H1 (cell line): ENCODE measurements at regions not wholly inside any gene's neighbourhood (a gene's known extent, or its start where the extent isn't known, plus 50 kb on each side); places are given as distances from the start of the nearest gene placed in this dataset.
A peak's percentile ranks its signal among the peaks of the same experiment; 100 is the strongest.

Experiments
- CTCF ChIA-PET: fragments of 300-600 bp; sonication (Branson Sonifier 250); formaldehyde crosslinking; loops from one replicate; lab custom pipeline; 2021; ENCODE audit not compliant: partially characterized antibody; lab: Charles Lee
- POLR2A ChIA-PET: fragments of 300-600 bp; sonication (Branson Sonifier 250); formaldehyde crosslinking; loops from one replicate; lab custom pipeline; 2021; ENCODE audit warnings: inconsistent platforms; ENCODE audit not compliant: partially characterized antibody; lab: Charles Lee
- DNase-seq, 2 experiments: peaks; one replicate each; pipeline versions ENCODE4 v3.0.0 to v3.0.0-alpha.2; 2010 to 2022; ENCODE audit warnings: low spot score in 2 of 2, low read depth in 1 of 2, mixed read lengths in 1 of 2
- FAIRE-seq: peaks from 2 replicates; lab custom pipeline; 2011; peaks lifted over from hg19 to GRCh38; lab: Jason Lieb, UNC
- H2AFZ ChIP-seq: 2 replicates; pipeline ENCODE4 v1.8.1; 2012; ENCODE audit warnings: low read length, inconsistent platforms
- H2AK5ac ChIP-seq: 2 replicates; pipeline ENCODE4 v1.6.1; 2013; ENCODE audit warnings: low read depth, low read length
- H2BK120ac ChIP-seq: replicated peaks from 2 replicates; pipeline ENCODE3; 2013; ENCODE audit warnings: low read depth, low read length, inconsistent platforms
- H2BK12ac ChIP-seq: 2 replicates; pipeline ENCODE4 v1.6.1; 2013; ENCODE audit warnings: low read depth, low read length
- H2BK15ac ChIP-seq: 2 replicates; pipeline ENCODE4 v1.6.1; 2013; ENCODE audit warnings: low read length
- H2BK20ac ChIP-seq: 2 replicates; pipeline ENCODE4 v1.6.1; 2013; ENCODE audit warnings: low read length
- H2BK5ac ChIP-seq: 2 replicates; pipeline ENCODE4 v1.6.1; 2013; ENCODE audit warnings: low read depth, low read length
- H3K14ac ChIP-seq: 2 replicates; pipeline ENCODE4 v1.6.1; 2013; ENCODE audit warnings: inconsistent platforms; ENCODE audit not compliant: insufficient read length
- H3K18ac ChIP-seq: 2 replicates; pipeline ENCODE4 v1.6.1; 2013; ENCODE audit warnings: low read length; ENCODE audit errors: extremely low read depth
- H3K23ac ChIP-seq: 2 replicates; pipeline ENCODE4 v1.6.1; 2013; ENCODE audit warnings: inconsistent platforms; ENCODE audit not compliant: insufficient read length
- H3K23me2 ChIP-seq: 2 replicates; pipeline ENCODE4 v1.6.1; 2013; ENCODE audit warnings: low read depth, low read length
- H3K27ac ChIP-seq: 2 replicates; pipeline ENCODE4 v1.6.1; 2011; ENCODE audit warnings: low read depth, low read length, inconsistent platforms
- H3K27me3 ChIP-seq, 4 experiments: replicated peaks in 1 of 4; 1 replicate in 1 of 4; 2 replicates in 3 of 4; pipeline versions ENCODE4 v1.6.1 to v1.8.1; 2011 to 2013; ENCODE audit warnings: low read length in 3 of 4, mild to moderate bottlenecking in 3 of 4, inconsistent platforms in 2 of 4, mixed read lengths in 2 of 4, moderate library complexity in 1 of 4; ENCODE audit not compliant: control insufficient read depth in 3 of 4, insufficient read depth in 3 of 4; ENCODE audit errors: extremely low read depth in 1 of 4
- H3K36me3 ChIP-seq, 4 experiments: 2 replicates each; pipeline versions ENCODE4 v1.6.1 to v1.8.1; 2011 to 2013; ENCODE audit warnings: mild to moderate bottlenecking in 4 of 4, low read length in 3 of 4, moderate library complexity in 2 of 4, control low read depth in 1 of 4, inconsistent platforms in 1 of 4; ENCODE audit not compliant: insufficient read depth in 4 of 4, control insufficient read depth in 2 of 4
- H3K4ac ChIP-seq: replicated peaks from 2 replicates; pipeline ENCODE3; 2013; ENCODE audit warnings: low read length, low read depth, mixed read lengths, inconsistent platforms; ENCODE audit not compliant: insufficient read length
- H3K4me1 ChIP-seq, 4 experiments: replicated peaks in 1 of 4; 1 replicate in 1 of 4; 2 replicates in 3 of 4; pipeline versions ENCODE4 v1.6.1 to v1.8.1; 2011 to 2013; ENCODE audit warnings: low read length in 3 of 4, inconsistent platforms in 2 of 4, mixed read lengths in 1 of 4; ENCODE audit not compliant: insufficient read depth in 4 of 4, control insufficient read depth in 3 of 4
- H3K4me2 ChIP-seq, 2 experiments: 2 replicates each; pipeline versions ENCODE4 v1.6.1 to v1.8.1; 2011 to 2013; ENCODE audit warnings: low read depth in 2 of 2, low read length in 2 of 2, control low read depth in 1 of 2, inconsistent platforms in 1 of 2, mild to moderate bottlenecking in 1 of 2; ENCODE audit not compliant: insufficient read depth in 1 of 2
- H3K4me3 ChIP-seq, 4 experiments: fragments of 200-600, 300-600 bp in 1 of 4; sonication (generic), shearing (Covaris generic), sonication (Bioruptor Twin) in 1 of 4; 2 replicates each; pipeline versions ENCODE4 v1.5.1 to v1.8.1; 2011 to 2016; ENCODE audit warnings: low read length in 4 of 4, low read depth in 3 of 4, control low read depth in 2 of 4, inconsistent platforms in 2 of 4, mild to moderate bottlenecking in 2 of 4, mixed read lengths in 1 of 4, moderate library complexity in 1 of 4; ENCODE audit not compliant: insufficient read depth in 2 of 4; ENCODE audit errors: extremely low read depth in 1 of 4
- H3K56ac ChIP-seq: replicated peaks from 2 replicates; pipeline ENCODE3; 2013; ENCODE audit warnings: low read depth, mild to moderate bottlenecking, mixed read lengths, low read length, inconsistent platforms; ENCODE audit not compliant: insufficient read length
- H3K79me1 ChIP-seq: 2 replicates; pipeline ENCODE4 v1.6.1; 2013; ENCODE audit warnings: low read depth, low read length, control low read depth
- H3K79me2 ChIP-seq, 2 experiments: 2 replicates each; pipeline versions ENCODE4 v1.6.1 to v1.8.1; 2012 to 2013; ENCODE audit warnings: low read length in 2 of 2, mild to moderate bottlenecking in 2 of 2, inconsistent platforms in 1 of 2; ENCODE audit not compliant: insufficient read depth in 2 of 2, control insufficient read depth in 1 of 2
- H3K9ac ChIP-seq, 4 experiments: replicated peaks in 1 of 4; 1 replicate in 1 of 4; 2 replicates in 3 of 4; pipeline versions ENCODE4 v1.6.1 to v1.8.1; 2011 to 2013; ENCODE audit warnings: low read depth in 3 of 4, low read length in 3 of 4, control low read depth in 2 of 4, mild to moderate bottlenecking in 2 of 4, moderate library complexity in 2 of 4, inconsistent platforms in 1 of 4; ENCODE audit errors: extremely low read depth in 1 of 4
- H3K9me3 ChIP-seq, 2 experiments: 2 replicates each; pipeline versions ENCODE4 v1.6.1 to v1.8.1; 2012 to 2013; ENCODE audit warnings: mild to moderate bottlenecking in 2 of 2, moderate library complexity in 2 of 2, control low read depth in 1 of 2, inconsistent platforms in 1 of 2, low read depth in 1 of 2, low read length in 1 of 2, mixed read lengths in 1 of 2; ENCODE audit not compliant: insufficient read depth in 2 of 2
- H4K20me1 ChIP-seq, 2 experiments: replicated peaks in 1 of 2; 2 replicates each; pipeline versions ENCODE3 to v1.8.1; 2011 to 2013; ENCODE audit warnings: inconsistent platforms in 2 of 2, low read length in 2 of 2, mild to moderate bottlenecking in 1 of 2; ENCODE audit not compliant: insufficient read depth in 2 of 2, control insufficient read depth in 1 of 2
- H4K5ac ChIP-seq: 2 replicates; pipeline ENCODE4 v1.6.1; 2013; ENCODE audit warnings: low read length, low read depth, mixed read lengths, inconsistent platforms; ENCODE audit not compliant: insufficient read length
- H4K8ac ChIP-seq: 2 replicates; pipeline ENCODE4 v1.8.0; 2013; ENCODE audit warnings: mild to moderate bottlenecking, moderate library complexity, low read length, inconsistent platforms; ENCODE audit not compliant: insufficient read depth; ENCODE audit errors: extremely low read depth
- H4K91ac ChIP-seq: replicated peaks from 2 replicates; pipeline ENCODE3; 2013; ENCODE audit warnings: low read length, mixed read lengths, inconsistent platforms; ENCODE audit not compliant: insufficient read length
- CBX5 ChIP-seq: fragments of 300-800, 300-1000 bp; sonication (generic); IDR thresholded peaks from 2 replicates; pipeline ENCODE4 v1.7.1; 2016; ENCODE audit warnings: antibody characterized with exemption, low read length, low read depth
- CTBP2 ChIP-seq: IDR thresholded peaks from 2 replicates; pipeline ENCODE4 v1.7.0; 2011; ENCODE audit warnings: borderline replicate concordance, mild to moderate bottlenecking, moderate library complexity, mixed read lengths, low read length; ENCODE audit not compliant: insufficient read depth, insufficient read length
- FOSL1 ChIP-seq: IDR thresholded peaks from 2 replicates; pipeline ENCODE4 v1.6.1; 2011; ENCODE audit warnings: mild to moderate bottlenecking, low read depth, low read length, moderate library complexity; ENCODE audit not compliant: insufficient read depth
- GABPA ChIP-seq: IDR thresholded peaks from 2 replicates; pipeline ENCODE4 v1.6.1; 2011; ENCODE audit warnings: mild to moderate bottlenecking, low read length, moderate library complexity, borderline replicate concordance; ENCODE audit not compliant: insufficient read depth
- WGBS, 2 experiments: shearing (Covaris generic) in 1 of 2; methylation state at CpG; one replicate each; pipeline versions ENCODE4 v1.1.6 to v1.1.7; 2013 to 2015; ENCODE audit warnings: low lambda C conversion rate in 2 of 2, mixed read lengths in 2 of 2, inconsistent platforms in 1 of 2, low coverage in 1 of 2, missing lambda C conversion rate in 1 of 2; ENCODE audit not compliant: insufficient replicate concordance in 2 of 2, insufficient coverage in 1 of 2, insufficient read length in 1 of 2; ENCODE audit errors: extremely low coverage in 1 of 2, missing lambda C conversion rate in 1 of 2; 5-methylcytosine and 5-hydroxymethylcytosine counted together

- Histone ChIP-seq H3K79me2 (no peaks in the 10 kb centered on the region), H3K79me1 (no peaks in the 10 kb centered on the region), H3K23ac (no peak overlapping the region), H3K14ac (no peak overlapping the region), H3K4ac (peak overlapping the region; percentile 28), H3K4me3 (no peak overlapping the region), H3K9me3 (no peaks in the 10 kb centered on the region), H2AFZ (no peak overlapping the region), H4K8ac (peak overlapping the region; percentile 54; the same call in 1 of the 2 replicates), H3K27me3 (no peaks in the 10 kb centered on the region), H3K4me2 (peak overlapping the region; percentile 25 to 37; a peak in 2 of 4 replicates), H4K20me1 (no peaks in the 10 kb centered on the region), H4K91ac (peak overlapping the region; percentile 20), H3K36me3 (no peaks in the 10 kb centered on the region), H3K9ac (no peak overlapping the region), H3K56ac (no peak overlapping the region), H2BK20ac (peak overlapping the region; percentile 89; the same call in 1 of the 2 replicates), H3K27ac (no peak overlapping the region), H3K18ac (peak overlapping the region; percentile 33; the same call in 1 of the 2 replicates), H2AK5ac (peak overlapping the region; percentile 20; the same call in 1 of the 2 replicates), H2BK120ac (no peak overlapping the region), H2BK15ac (peak overlapping the region; percentile 65), H2BK12ac (peak overlapping the region; percentile 88; the same call in 1 of the 2 replicates), H3K4me1 (peaks cover 0 to 20% (median 11%) of the 10 kb centered on the region in 4 experiments; a peak in 6 of 7 replicates), H4K5ac (no peak overlapping the region), H2BK5ac (peak overlapping the region; percentile 36), H3K23me2 (no peaks in the 10 kb centered on the region)
- DNase-seq (peak in 1 of 2 experiments; percentile 36), FAIRE-seq (no peak)
- POLR2A ChIA-PET = interaction anchor here (0.9 to 3.0 kb wide), 10 partner anchors 9 to 170 kb away, joined by 3 to 32 read pairs (median 4); no protein-coding TSS in a partner anchor
- CTCF ChIA-PET = interaction anchor here (0.8 to 6.7 kb wide), 12 partner anchors 10 to 167 kb away, joined by 3 to 42 read pairs (median 4); no protein-coding TSS in a partner anchor
- TF ChIP-seq CBX5 (no peak), FOSL1 (no peak), CTBP2 (no peak), GABPA (no peak)
- 69% methylated on average over 8 of the region's 8 CpGs; no CpG with 5 or more reads in 1 of the 2 experiments for WGBS, 2 experiments
Observed at GRCh38 chr6:43911354-43912115, 141.5 kb downstream of the VEGFA start.
